ENCODE measurements at regions not wholly inside any gene's neighbourhood (a gene's known extent, or its start where the extent isn't known, plus 50 kb on each side); places are given as distances from the start of the nearest gene placed in this dataset.

GRCh38 chr1:232407120-232407519 is 222.8 kb downstream of the SIPA1L2 start:
- DNase-seq, result no peak

GRCh38 chr1:232405781-232406180 is 224.2 kb downstream of the SIPA1L2 start:
- DNase-seq, result no peak

- DNase-seq, result no peak
Measured at GRCh38 chr1:232404981-232405731, 224.8 kb downstream of the SIPA1L2 start.

GRCh38 chr1:232404227-232404626 is 225.7 kb downstream of the SIPA1L2 start:
- DNase-seq, result no peak

GRCh38 chr1:232403017-232403714 is 226.8 kb downstream of the SIPA1L2 start:
- no peak for DNase-seq

GRCh38 chr1:232398823-232399222 is 231.1 kb downstream of the SIPA1L2 start:
- no peak for DNase-seq

GRCh38 chr1:232393444-232394146 is 236.3 kb downstream of the SIPA1L2 start:
- DNase-seq, result no peak

GRCh38 chr1:232393010-232393409 is 236.9 kb downstream of the SIPA1L2 start:
- no peak for DNase-seq

- DNase-seq, result no peak
Measured at GRCh38 chr1:232390590-232390989, 239.3 kb downstream of the SIPA1L2 start.

GRCh38 chr1:232389744-232390143 is 240.2 kb downstream of the SIPA1L2 start:
- no peak for DNase-seq

GRCh38 chr1:232388363-232388762 is 241.6 kb downstream of the SIPA1L2 start:
- DNase-seq, result no peak

GRCh38 chr1:232386721-232387510 is 243.0 kb downstream of the SIPA1L2 start:
- no peak for DNase-seq

- no peak for DNase-seq
Measured at GRCh38 chr1:232386294-232386693, 243.6 kb downstream of the SIPA1L2 start.

GRCh38 chr1:232385221-232385620 is 244.7 kb downstream of the SIPA1L2 start:
- DNase-seq, result no peak

- no peak for DNase-seq
Measured at GRCh38 chr1:232384171-232384883, 245.6 kb downstream of the SIPA1L2 start.

GRCh38 chr1:232383455-232384123 is 246.3 kb downstream of the SIPA1L2 start:
- DNase-seq, result no peak

GRCh38 chr1:232382671-232383070 is 247.3 kb downstream of the SIPA1L2 start:
- no peak for DNase-seq

GRCh38 chr1:232381394-232382100 is 248.4 kb downstream of the SIPA1L2 start:
- no peak for DNase-seq

- no peak for DNase-seq
Measured at GRCh38 chr1:232380596-232380995, 249.3 kb downstream of the SIPA1L2 start.

- no peak for DNase-seq
Measured at GRCh38 chr1:232380131-232380530, 249.8 kb downstream of the SIPA1L2 start.

- no peak for DNase-seq
Measured at GRCh38 chr1:232379063-232379434, 250.9 kb downstream of the SIPA1L2 start.
